GM12878 (cell line): ENCODE measurements at regions not wholly inside any gene's neighbourhood (a gene's known extent, or its start where the extent isn't known, plus 50 kb on each side); places are given as distances from the start of the nearest gene placed in this dataset.

Experiments
- ATAC-seq: fragments of 200-7000 bp; cut with Tn5 transposase; 3 replicates; pipeline ENCODE4 v1.9.1; 2020; ENCODE audit warnings: mild to moderate bottlenecking, moderate library complexity
- BruUV-seq: library from RNA; stranded (reverse); fragments of 400-500 nt; replicated peaks from 2 replicates; lab custom pipeline; 2021; lab: Mats Ljungman, UMichigan
- CTCF ChIA-PET: fragments of 300-600 bp; sonication (Branson Sonifier 250); formaldehyde crosslinking; extraction: SDS; loops from one replicate; lab custom pipeline; 2021; ENCODE audit warnings: inconsistent platforms; lab: Yijun Ruan, JAX
- POLR2A ChIA-PET: fragments of 350-600 bp; formaldehyde crosslinking; extraction: SDS; loops from one replicate; lab custom pipeline; 2021; ENCODE audit warnings: inconsistent platforms; lab: Charles Lee
- RAD21 ChIA-PET: fragments of 300-600 bp; sonication (Branson Sonifier 250); formaldehyde crosslinking; loops from one replicate; lab custom pipeline; 2023; ENCODE audit warnings: antibody characterized with exemption; ENCODE audit not compliant: unreplicated experiment; lab: Charles Lee
- SMC1A ChIA-PET: fragments of 300-600 bp; sonication (Branson Sonifier 250); formaldehyde crosslinking; loops from one replicate; lab custom pipeline; 2023; ENCODE audit not compliant: unreplicated experiment, uncharacterized antibody; lab: Charles Lee
- DNase-seq: peaks from one replicate; pipeline ENCODE4 v3.0.0-alpha.2; 2011; ENCODE audit warnings: low read depth, low spot score
- FAIRE-seq: peaks from 3 replicates; lab custom pipeline; 2011; peaks lifted over from hg19 to GRCh38; lab: Jason Lieb, UNC
- H2AFZ ChIP-seq: 2 replicates; pipeline ENCODE4 v1.6.0; 2011; ENCODE audit warnings: low read depth, low read length, control low read depth; ENCODE audit not compliant: control insufficient read depth
- H3K27ac ChIP-seq: 2 replicates; pipeline ENCODE4 v1.5.1; 2011; ENCODE audit warnings: control low read depth; ENCODE audit not compliant: control insufficient read depth, insufficient read depth
- H3K27me3 ChIP-seq, 2 experiments: replicated peaks in 1 of 2; 2 replicates each; pipeline versions ENCODE4 v1.6.0 to v1.6.1; 2011; ENCODE audit warnings: low read length in 1 of 2; ENCODE audit not compliant: control insufficient read depth in 2 of 2, insufficient read depth in 2 of 2
- H3K36me3 ChIP-seq, 2 experiments: 2 replicates each; pipeline ENCODE4 v1.5.1; 2011; ENCODE audit warnings: low read length in 1 of 2; ENCODE audit not compliant: control insufficient read depth in 2 of 2, insufficient read depth in 2 of 2
- H3K4me1 ChIP-seq: 2 replicates; pipeline ENCODE4 v1.6.1; 2011; ENCODE audit warnings: mild to moderate bottlenecking, low read length, moderate library complexity, mixed read lengths; ENCODE audit not compliant: control insufficient read depth, insufficient read depth
- H3K4me2 ChIP-seq: 2 replicates; pipeline ENCODE4 v1.6.0; 2011; ENCODE audit warnings: control low read depth; ENCODE audit not compliant: control insufficient read depth, insufficient read depth
- H3K4me3 ChIP-seq: fragments of 200-600 bp; sonication (generic); 2 replicates; pipeline ENCODE4 v1.5.1; 2016
- H3K79me2 ChIP-seq: 2 replicates; pipeline ENCODE4 v1.6.0; 2011; ENCODE audit warnings: low read length; ENCODE audit not compliant: control insufficient read depth, insufficient read depth
- H3K9ac ChIP-seq: 2 replicates; pipeline ENCODE4 v1.8.0; 2011; ENCODE audit warnings: low read length, control low read depth, mixed read lengths; ENCODE audit not compliant: control insufficient read depth, insufficient read depth
- H3K9me3 ChIP-seq: replicated peaks from 3 replicates; pipeline ENCODE4 v1.5.1; 2011; ENCODE audit warnings: mild to moderate bottlenecking, low read length; ENCODE audit not compliant: control insufficient read depth, insufficient read depth
- H4K20me1 ChIP-seq: 2 replicates; pipeline ENCODE4 v1.6.0; 2011; ENCODE audit not compliant: control insufficient read depth, insufficient read depth
- EED ChIP-seq: sonication (generic); IDR thresholded peaks from 2 replicates; pipeline ENCODE4 v1.6.1; 2016; ENCODE audit warnings: antibody characterized with exemption, low read depth
- EGR1 ChIP-seq, 2 experiments: IDR thresholded peaks; 1 replicate in 1 of 2; 2 replicates in 1 of 2; pipeline ENCODE4 v1.6.1; 2011 to 2012; ENCODE audit warnings: low read depth in 2 of 2, low read length in 2 of 2, borderline replicate concordance in 1 of 2, mild to moderate bottlenecking in 1 of 2, moderate library complexity in 1 of 2
- EZH2 ChIP-seq: IDR thresholded peaks from 2 replicates; pipeline ENCODE4 v1.6.1; 2012; ENCODE audit warnings: low read depth, mild to moderate bottlenecking, control low read depth, inconsistent platforms, low read length, borderline replicate concordance; ENCODE audit not compliant: control insufficient read depth
- JUND ChIP-seq: IDR thresholded peaks from 2 replicates; pipeline ENCODE4 v1.6.1; 2012; ENCODE audit warnings: low read depth, mild to moderate bottlenecking, low read length, improper control_type of control experiment, moderate library complexity
- MTA2 ChIP-seq: fragments of 450-650 bp; IDR thresholded peaks from 2 replicates; pipeline ENCODE4 v1.6.1; 2016; ENCODE audit warnings: low read depth, mild to moderate bottlenecking, moderate library complexity
- MYC ChIP-seq: IDR thresholded peaks from 2 replicates; pipeline ENCODE4 v1.6.1; 2011; ENCODE audit warnings: mild to moderate bottlenecking, low read length, moderate library complexity, inconsistent platforms; ENCODE audit not compliant: insufficient read depth, insufficient replicate concordance, insufficient read length, severe bottlenecking
- PAX8 ChIP-seq: fragments of 450-650 bp; IDR thresholded peaks from 2 replicates; pipeline ENCODE4 v1.6.1; 2017; ENCODE audit warnings: mild to moderate bottlenecking, moderate library complexity
- POLR2AphosphoS5 ChIP-seq: IDR thresholded peaks from 2 replicates; pipeline ENCODE4 v1.6.1; 2011; ENCODE audit warnings: mild to moderate bottlenecking, low read length, inconsistent platforms
- RAD51 ChIP-seq: fragments of 450-650 bp; IDR thresholded peaks from 2 replicates; pipeline ENCODE4 v1.6.1; 2016; ENCODE audit warnings: moderate library complexity, mild to moderate bottlenecking, inconsistent platforms
- SUZ12 ChIP-seq: fragments of 200-600 bp; sonication (generic); IDR thresholded peaks from one replicate; pipeline ENCODE4 v1.6.1; 2018; ENCODE audit warnings: antibody characterized with exemption, mild to moderate bottlenecking; ENCODE audit not compliant: unreplicated experiment
- TARDBP ChIP-seq: IDR thresholded peaks from 2 replicates; pipeline ENCODE4 v1.6.1; 2016; ENCODE audit warnings: borderline replicate concordance
- ZBTB33 ChIP-seq: fragments of 450-650 bp; IDR thresholded peaks from 2 replicates; pipeline ENCODE4 v1.6.1; 2017; ENCODE audit warnings: mild to moderate bottlenecking
- ZNF207 ChIP-seq: fragments of 450-650 bp; IDR thresholded peaks from 2 replicates; pipeline ENCODE4 v1.6.1; 2014; ENCODE audit warnings: antibody characterized with exemption, mild to moderate bottlenecking, borderline replicate concordance
- WGBS: methylation state at CpG from one replicate; pipeline ENCODE4 v1.1.6; 2016; ENCODE audit warnings: low lambda C conversion rate; ENCODE audit not compliant: insufficient replicate concordance, insufficient coverage; ENCODE audit errors: missing lambda C conversion rate; 5-methylcytosine and 5-hydroxymethylcytosine counted together
- in situ Hi-C: fragments of 300-500 bp; cut with MboI; formaldehyde crosslinking; loops from 9 replicates; pipeline ENCODE4 v1.14.3; 2018; ENCODE audit warnings: mixed read lengths
- intact Hi-C: fragments of 100-400 bp; cut with micrococcal nuclease; formaldehyde crosslinking; loops from one replicate; pipeline ENCODE4 v1.14.2; 2022; ENCODE audit not compliant: unreplicated experiment
- TF ChIP-seq, protein P1 (sequence below): IDR thresholded peaks from 2 replicates; pipeline ENCODE4 v1.6.1; 2012; ENCODE audit warnings: low read depth, low read length, improper control_type of control experiment
- TF ChIP-seq, protein P2 (sequence below): fragments of 450-650 bp; IDR thresholded peaks from 2 replicates; pipeline ENCODE4 v1.6.1; 2018; ENCODE audit warnings: mild to moderate bottlenecking, low read depth, moderate library complexity; ENCODE audit not compliant: partially characterized antibody

DNA sequence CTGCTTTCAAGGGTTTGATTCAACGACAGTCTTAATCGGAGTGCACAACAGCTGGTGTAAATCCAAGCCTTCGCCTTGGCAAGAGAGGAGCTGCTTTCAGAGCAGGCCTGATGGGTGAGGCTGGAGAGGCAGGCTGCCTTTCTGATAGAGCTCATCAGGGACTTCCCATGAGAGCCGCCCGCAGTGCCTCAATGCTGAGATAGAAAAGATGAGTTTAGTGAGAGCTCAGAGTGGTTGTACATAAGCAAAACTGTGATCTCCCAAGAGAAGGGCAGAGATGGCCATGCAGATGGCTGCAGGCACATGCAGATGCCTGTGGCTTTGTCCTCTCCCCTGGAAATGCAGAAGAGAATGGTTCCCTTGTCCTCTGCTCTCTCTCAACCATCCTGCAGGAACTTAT is 122.1 kb downstream of the ARL4C start:
- BruUV-seq: no TSS peak
- FAIRE-seq: no peak
- SMC1A ChIA-PET: no interaction called here
- WGBS: 50% methylated on average over 5 of the region's 5 CpGs
- TF ChIP-seq EED (no peak), JUND (no peak), EGR1 (IDR thresholded peaks at IDR 0.05; ENCODE audit: borderline replicate concordance in 1 of 2, low read depth in 2 of 2, low read length in 2 of 2) (no peak), MYC (no peak), EZH2 (no peak), POLR2AphosphoS5 (no peak)
- Histone ChIP-seq H2AFZ (no peak overlapping the region), H3K36me3 (no peaks in the 10 kb centered on the region), H4K20me1 (no peaks in the 10 kb centered on the region), H3K4me2 (no peak overlapping the region), H3K27ac (no peak overlapping the region), H3K9ac (no peak overlapping the region), H3K9me3 (no peaks in the 10 kb centered on the region), H3K27me3 (no peaks in the 10 kb centered on the region), H3K4me1 (no peaks in the 10 kb centered on the region), H3K4me3 (no peak overlapping the region), H3K79me2 (no peaks in the 10 kb centered on the region)
- CTCF ChIA-PET: no interaction called here
- no peak for ATAC-seq
- RAD21 ChIA-PET: no interaction called here
- in situ Hi-C loops (no loop called here), intact Hi-C loops (no loop called here)
- no peak for DNase-seq
- POLR2A ChIA-PET: no interaction called here

DNA sequence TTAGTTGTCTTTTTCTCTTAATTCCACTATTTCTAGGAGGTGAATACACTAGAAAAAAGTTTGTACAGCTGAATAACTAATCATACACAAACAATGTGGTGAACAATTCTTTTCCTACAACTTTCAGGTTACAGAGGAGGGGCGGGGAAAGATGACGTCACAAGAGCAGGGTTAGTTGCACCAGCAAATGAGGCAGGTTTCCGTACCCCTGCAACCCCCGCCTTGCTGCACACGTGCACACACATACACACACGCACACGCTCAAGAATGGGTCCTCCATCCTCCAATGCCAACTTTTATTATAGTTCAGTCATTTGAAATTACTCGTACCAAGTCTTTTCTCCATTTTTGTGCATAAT is 122.8 kb downstream of the ARL4C start:
- in situ Hi-C loops: no loop called here
- ChIA-PET CTCF (no interaction called here), POLR2A (no interaction called here), SMC1A (no interaction called here), RAD21 (no interaction called here)
- intact Hi-C loops: no loop called here
- Histone ChIP-seq H4K20me1 (no peaks in the 10 kb centered on the region), H3K79me2 (no peaks in the 10 kb centered on the region), H2AFZ (no peak overlapping the region), H3K4me1 (no peaks in the 10 kb centered on the region), H3K27me3 (no peaks in the 10 kb centered on the region), H3K9me3 (no peaks in the 10 kb centered on the region), H3K27ac (no peak overlapping the region), H3K4me2 (no peak overlapping the region), H3K36me3 (no peaks in the 10 kb centered on the region), H3K4me3 (no peak overlapping the region), H3K9ac (no peak overlapping the region)
- FAIRE-seq (no peak), ATAC-seq (no peak), DNase-seq (no peak)
- BruUV-seq: no TSS peak
- WGBS: 59% methylated on average over 8 of the region's 8 CpGs
- TF ChIP-seq RAD51 (no peak), PAX8 (no peak), MTA2 (no peak), ZBTB33 (no peak), ZNF207 (no peak), SUZ12 (no peak), TARDBP (no peak)
- TF ChIP-seq, protein P1, sequence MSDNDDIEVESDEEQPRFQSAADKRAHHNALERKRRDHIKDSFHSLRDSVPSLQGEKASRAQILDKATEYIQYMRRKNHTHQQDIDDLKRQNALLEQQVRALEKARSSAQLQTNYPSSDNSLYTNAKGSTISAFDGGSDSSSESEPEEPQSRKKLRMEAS: no peak
- TF ChIP-seq, protein P2, sequence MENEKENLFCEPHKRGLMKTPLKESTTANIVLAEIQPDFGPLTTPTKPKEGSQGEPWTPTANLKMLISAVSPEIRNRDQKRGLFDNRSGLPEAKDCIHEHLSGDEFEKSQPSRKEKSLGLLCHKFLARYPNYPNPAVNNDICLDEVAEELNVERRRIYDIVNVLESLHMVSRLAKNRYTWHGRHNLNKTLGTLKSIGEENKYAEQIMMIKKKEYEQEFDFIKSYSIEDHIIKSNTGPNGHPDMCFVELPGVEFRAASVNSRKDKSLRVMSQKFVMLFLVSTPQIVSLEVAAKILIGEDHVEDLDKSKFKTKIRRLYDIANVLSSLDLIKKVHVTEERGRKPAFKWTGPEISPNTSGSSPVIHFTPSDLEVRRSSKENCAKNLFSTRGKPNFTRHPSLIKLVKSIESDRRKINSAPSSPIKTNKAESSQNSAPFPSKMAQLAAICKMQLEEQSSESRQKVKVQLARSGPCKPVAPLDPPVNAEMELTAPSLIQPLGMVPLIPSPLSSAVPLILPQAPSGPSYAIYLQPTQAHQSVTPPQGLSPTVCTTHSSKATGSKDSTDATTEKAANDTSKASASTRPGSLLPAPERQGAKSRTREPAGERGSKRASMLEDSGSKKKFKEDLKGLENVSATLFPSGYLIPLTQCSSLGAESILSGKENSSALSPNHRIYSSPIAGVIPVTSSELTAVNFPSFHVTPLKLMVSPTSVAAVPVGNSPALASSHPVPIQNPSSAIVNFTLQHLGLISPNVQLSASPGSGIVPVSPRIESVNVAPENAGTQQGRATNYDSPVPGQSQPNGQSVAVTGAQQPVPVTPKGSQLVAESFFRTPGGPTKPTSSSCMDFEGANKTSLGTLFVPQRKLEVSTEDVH: no peak
